ENCODE measurements at regions not wholly inside any gene's neighbourhood (a gene's known extent, or its start where the extent isn't known, plus 50 kb on each side); places are given as distances from the start of the nearest gene placed in this dataset.

DNA sequence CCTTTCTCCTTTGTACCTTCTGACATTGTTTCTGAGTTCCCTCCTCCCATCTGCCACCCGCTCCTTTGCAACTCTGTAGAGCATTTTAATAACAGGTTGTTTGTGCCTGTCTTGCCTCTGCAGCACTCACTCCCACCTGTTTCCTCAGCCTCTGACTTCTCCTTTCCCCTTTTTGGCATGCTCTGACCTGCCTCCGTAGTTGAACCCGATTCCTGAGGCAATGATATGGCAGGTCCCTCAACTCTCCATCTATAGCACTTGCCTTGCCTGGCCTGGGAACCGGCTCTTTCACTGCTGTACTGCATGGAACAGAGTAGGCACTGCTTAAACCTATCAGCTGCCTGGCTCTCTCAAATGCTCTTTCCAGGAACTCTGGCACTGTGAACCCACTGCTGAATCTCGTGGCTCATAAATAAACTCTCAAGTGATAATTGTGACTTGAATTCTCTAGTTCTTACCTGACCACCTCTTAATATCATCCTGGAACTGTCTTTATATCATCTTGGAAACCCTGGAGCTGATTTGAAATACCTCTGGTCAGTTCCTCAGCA is 50.3 kb downstream of the UTRN start:
- DNase-seq, result peak; percentile 33

DNA sequence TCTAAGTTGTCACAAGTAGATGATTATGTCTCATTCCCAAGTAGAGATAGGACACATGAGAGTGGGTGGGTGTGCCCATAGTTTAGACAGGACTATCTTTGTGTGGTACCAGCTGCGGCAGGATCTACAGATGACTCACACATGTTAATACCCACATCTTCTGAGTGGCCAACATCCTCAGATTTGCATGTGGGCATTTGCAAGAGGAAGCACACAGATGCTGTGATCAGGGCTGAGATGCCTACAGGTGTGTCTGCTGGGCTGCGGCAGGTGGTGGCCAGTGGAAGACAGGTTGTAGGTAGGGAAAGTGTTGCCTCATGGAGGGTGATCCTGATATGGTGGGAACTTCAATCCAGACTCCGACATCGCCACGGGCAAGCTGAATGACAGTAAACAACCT is 50.8 kb downstream of the UTRN start:
- DNase-seq, result peak; percentile 91

DNA sequence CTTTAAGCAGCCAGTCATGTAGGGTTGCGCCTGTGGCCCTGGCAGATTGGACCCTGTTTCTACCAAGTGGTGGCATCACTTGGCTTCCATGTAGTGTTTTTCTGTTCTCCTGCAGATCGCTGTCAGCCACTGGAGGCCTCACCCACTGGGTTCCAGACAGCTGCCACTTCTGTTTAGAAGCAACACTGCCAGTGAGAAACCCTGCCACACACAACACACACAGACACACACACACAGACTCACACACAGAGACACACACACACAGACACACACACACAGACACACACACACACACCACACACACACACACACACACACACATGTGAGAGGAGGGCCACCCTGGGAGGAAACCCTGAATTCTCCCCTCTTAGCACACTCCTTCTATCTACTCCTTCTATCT is 51.8 kb downstream of the UTRN start:
- no peak for DNase-seq

DNA sequence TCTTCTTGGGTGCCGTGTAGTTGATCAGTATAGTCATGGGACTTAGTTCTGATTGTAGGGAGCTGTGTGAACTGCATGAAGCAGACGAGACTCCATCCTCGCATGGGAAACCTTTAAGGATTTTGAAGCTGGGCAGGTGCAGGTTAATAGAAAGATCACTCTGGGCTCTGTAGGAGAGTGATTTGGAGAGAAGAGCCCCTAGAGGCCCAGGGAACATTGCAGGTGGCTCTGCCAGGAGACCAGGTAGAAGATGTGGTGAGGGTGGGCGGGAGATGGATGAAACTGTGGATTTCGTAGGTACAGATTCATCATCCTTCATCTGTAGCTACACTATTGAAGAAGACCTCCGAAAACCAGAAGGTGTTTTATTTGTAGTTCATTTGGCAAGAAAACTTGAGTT is 53.3 kb downstream of the UTRN start:
- DNase-seq, result no peak

DNA sequence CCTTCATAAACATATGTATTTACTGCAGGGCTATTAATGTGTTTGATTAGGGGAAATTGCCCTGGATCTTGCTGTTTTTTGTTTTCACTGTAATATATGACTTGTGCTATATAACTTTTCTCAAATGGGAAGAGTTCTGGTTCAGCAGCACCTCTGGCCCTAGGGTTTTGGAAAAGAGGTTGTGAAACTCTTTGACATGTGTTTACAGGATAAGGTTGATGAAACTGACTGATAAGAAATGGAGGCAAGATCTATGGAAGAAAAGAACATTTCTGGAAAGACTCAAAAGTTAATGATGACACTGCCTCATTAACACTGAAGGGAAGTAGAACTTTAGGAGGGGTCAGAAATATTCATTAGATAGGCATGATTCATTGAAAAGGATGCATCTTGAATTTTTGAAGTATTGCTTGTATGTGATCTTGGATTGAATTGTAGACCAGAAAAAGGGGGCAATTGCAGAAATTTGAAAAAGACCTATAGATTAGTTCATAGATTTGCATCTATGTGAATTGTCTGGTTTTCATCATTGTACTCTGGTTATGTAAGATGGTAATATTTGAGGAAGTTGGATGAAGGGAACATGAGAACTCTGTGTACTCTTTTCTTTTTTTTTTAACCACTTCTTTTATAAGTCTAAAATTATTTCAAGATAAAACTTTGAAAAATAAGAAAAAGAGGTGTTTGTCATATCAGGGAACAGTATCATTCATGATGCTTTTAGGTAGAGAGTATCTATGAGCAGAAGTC is 54.0 kb downstream of the UTRN start:
- no peak for DNase-seq

DNA sequence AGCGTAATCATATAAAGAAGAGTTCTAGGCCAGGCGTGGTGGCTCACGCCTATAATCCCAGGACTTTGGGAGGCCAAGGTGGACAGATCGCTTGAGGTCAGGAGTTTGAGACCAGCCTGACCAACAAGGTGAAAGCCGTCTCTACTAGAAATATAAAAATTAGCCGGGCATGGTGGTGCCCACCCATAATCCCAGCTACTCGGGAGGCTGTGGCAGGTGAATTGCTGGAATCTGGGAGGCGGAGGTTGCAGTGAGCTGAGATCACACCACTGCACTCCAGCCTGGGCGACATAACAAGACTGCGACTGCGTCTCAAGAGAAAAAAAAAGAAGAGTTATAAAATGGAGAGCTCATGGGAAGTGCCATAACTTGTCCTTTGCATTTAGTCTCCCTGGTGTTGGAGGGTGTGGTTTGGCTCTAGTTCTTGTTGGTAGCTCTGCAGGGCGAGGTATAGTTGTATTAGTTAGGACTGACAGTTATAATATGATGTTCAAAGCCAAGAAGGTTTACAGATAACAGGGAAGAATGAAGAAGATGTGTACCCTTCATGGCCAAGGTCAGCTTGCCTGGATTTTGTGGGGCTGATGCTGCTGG is 54.8 kb downstream of the UTRN start:
- DNase-seq, result no peak

DNA sequence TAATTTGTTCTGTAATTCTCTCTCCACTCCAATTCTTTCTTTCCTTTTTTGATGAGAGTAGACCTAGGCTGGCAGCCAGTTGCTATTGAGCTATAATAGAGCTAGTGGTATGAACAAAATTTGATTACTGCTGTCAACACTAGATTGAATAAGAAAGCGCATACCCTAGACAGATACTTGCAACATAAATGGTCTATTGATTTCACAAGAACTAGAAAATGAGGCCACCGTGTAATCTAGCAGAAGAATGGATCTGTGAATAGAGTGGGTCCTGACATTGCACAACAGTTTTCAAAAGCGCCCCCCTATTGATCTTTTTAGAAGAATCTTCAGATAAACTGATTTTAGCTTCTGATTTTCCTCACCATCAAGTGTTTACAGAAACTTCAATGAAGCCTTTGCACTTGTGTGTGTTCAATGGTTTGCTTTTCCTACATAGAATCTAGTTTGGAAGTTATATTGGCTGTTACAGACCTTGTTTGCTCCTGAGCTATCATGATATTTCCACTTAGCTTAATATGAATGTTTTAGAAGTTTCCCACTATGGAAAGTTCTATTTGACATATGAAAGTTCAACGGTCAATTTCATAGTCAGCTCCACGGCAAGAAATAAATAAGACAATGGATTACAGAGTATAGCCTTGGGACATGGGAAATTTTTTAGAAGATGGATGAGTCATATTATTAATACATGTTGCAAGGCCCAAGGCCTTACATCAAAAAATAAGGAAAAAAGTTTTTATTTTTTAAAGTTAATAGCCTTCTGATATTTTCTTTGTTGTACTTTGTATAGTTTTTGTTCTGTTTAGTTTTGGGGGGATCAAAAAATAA is 55.6 kb downstream of the UTRN start:
- no peak for DNase-seq

DNA sequence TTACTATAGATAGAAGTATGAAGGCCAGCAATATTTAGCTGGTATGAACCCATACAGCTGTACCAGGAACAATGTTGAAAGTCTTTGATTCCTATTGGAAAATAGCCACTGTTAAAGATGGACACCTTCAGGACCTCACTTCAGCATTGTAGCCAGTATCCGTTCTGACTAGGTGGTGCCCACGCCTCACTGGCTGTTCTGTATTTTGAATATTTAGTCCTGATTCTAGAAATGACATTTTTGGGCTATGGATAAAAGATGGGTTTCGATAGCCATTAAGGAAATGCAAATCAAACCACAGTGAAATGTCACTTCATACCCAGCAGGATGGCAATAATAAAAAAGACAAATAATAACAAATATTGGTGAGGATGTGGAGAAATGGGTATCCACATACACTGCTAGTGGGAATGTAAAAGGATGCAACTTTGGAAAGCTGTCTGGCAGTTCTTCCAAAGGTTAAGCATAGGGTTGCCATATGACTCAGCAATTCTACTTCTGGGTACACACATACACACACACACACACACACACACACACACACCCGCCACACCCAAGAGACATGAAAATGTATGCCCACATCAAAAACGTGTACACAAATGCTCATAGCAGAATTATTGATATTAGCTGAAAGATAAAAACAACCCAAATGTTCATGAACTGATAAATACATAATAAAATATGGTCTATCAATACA is 56.8 kb downstream of the UTRN start:
- peak; percentile 56 for DNase-seq

DNA sequence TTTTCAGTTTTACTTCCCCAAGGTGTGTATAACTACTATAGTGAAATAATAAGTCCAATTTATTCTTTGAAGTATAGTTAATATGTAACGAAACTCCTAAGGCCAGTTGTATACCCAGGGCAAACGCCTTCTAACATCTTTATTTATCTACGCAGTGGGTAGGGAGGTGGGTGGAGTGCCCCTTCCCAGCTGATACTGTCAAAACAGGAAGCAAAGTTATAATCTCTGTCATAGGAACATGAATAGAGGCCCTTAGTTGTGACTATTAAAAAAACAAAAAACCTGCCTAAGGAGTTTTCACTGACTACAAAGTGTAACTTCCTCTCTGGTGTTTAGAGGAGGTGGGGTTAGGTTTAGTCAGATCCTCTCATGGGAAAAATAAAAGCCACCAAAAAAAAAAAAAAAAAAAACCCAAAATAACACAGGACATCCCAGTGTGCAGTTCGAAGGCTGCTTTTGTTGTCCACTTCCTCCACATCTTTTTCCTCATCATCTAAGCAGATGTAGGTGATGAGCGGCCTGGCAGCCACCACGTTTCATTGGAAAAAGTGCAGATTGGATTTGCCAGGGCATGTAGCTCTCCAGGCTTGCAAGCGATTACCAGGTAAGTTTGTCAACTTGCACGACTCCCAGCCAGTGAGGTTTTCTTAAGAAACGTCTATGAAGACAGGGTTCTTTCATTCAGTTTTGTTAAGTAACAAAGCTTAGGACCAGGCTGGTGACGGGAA is 58.7 kb downstream of the UTRN start:
- DNase-seq, result peak; percentile 79

DNA sequence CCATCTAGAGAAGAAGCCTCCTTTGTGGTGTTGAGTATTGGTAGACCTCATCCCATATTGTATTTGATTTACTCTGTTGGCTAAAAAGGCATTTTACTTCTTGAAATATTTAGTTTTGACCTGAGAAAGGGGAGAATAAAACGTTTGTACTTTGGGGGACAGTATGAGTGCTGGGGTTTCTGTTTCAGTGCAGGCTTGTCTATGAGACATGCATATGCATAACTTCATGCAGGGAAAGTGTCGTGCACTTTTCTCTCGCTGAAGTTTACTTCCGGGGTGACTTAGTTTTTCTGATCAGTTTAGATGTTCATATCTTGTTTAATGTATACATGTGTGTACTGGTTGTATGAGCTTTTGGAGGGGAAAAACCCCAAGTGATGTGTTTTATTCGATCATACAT is 59.5 kb downstream of the UTRN start:
- no peak for DNase-seq

DNA sequence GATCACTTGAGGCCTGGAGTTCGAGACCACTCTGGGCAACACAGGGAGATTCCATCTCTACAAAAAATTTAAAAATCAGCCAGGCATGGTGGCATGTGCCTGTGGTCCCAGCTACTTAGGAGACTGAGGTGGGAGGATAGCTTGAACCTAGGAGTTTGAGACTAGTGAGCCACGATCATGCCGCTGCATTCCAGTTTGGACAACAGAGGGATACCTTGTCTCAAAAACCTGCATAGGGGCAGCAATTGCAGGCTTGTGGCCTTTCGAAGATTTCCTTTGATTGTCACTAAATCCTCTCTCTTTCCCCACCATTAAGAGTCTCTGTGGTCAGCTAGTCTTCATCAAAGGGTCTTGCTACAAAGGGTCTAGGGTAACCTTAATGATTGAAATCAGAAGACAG is 60.3 kb downstream of the UTRN start:
- DNase-seq, result no peak

DNA sequence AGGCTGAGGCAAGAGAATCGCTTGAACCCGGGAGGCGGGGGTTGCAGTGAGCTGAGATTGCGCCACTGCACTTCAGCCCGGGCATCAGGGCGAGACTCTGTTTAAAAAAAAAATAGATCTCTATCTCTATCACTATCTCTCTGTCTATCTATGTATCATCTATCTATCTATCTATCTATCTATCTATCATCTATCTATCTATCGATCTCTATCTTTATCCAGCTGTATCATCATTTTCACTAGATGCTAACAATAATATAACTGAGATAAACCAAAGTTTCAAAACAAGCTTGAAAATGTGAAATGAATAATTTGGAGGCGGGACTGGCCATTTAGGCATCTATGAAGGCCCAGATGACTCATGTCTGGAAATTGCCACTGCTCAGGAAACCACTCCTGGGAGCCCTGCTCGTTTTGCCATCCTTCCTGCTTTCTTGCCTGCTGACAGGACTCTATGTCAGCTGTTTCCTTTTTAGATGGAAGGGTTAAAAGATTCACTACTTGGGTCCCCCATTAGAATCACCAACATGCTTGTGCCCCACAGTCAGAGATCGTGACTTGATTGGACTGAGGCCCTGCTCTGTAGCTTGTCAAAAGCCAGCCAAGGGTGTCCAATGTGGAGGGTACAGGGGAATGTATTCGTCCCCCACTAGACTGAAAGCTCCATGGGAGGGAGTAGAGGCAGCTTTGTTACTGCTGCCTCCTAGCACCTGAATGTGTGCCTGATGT is 61.7 kb downstream of the UTRN start:
- peak; percentile 13 for DNase-seq

DNA sequence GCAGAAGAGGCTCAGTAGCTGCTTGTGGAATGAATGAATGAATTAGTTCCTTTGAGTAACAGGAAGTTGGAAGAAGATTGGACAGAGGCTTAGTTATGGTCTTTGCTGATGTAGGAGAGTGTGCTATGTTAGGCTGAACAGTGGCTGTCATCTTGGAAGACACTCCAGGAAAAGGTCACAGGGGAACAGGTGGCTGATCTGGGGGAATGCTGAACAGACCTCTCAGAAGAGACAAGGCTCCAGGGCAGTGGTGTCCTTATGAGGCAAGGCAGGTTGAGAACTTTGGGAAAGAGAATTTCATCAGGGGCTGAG is 62.3 kb downstream of the UTRN start:
- DNase-seq, result no peak

DNA sequence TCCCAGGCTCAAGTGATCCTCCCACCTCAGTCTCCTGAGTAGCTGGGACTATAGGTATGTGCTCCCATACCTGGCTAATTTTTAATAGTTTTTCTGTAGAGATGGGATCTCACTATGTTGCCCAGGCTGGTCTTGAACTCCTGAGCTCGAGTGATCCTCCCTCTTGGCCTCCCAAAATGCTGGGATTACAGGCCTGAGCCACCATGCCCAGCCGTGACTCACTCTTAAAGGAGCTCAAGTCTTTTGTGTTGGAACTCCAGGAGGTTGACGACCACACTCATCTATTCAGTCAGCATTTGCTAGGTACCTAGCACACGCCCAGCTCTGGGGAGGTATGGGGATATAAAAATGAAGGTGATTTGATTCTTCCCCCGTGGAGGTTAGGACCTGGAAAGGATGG is 62.8 kb downstream of the UTRN start:
- no peak for DNase-seq

DNA sequence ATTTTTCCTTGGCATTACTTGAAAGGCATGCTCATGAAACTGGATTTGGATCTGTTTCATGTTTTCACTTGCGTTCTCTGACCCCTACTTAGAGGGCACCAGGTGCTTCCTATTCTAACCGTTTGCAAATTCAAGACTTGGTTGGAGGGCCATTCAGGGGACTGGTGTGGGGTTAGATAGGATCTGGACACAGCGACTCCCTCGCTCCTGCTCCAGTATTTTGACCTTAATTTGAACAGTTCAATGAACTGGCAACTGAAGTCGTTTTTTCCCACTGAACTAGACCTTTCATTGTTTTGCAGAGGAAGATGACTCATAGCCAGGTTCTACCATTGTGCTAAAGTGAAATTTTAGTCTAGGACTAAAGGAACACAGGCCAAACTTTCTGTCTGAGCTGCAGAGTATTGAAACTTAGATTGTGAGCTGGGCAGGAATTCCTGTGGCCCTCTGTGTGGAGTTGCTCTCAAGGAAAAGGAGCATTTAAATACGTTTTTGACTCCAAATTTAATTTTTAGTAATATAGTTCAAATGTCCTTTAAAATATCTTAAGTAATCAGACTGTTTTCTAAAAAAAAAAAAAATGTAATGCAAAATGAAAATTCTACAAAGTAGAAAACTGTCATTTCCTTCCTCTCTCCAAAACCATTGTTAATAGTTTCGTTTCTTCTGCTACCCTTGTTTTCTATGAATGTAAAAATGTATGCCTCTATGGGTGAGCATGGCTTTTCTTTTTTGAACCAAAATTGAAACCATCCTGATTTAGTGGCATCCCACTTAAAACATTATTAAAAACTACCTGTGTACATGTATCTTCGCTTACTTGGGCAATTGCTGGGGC is 64.8 kb downstream of the UTRN start:
- DNase-seq, result peak; percentile 48

DNA sequence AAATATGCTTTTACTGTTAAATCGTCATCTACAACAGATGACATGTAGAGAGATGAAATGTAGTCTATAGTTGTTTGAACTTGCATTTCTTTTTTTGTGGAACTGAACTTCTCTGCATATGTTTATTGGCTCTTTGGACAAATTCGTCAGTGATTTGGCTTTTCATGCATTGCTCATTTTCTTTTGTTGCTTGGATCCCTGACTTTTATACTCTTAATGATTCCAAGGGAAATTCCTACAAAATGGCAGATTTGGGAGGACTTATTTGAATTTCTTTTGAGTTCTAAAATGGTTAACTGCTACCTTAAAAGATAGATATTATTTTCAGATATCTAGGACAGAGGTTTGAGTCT is 65.4 kb downstream of the UTRN start:
- no peak for DNase-seq

DNA sequence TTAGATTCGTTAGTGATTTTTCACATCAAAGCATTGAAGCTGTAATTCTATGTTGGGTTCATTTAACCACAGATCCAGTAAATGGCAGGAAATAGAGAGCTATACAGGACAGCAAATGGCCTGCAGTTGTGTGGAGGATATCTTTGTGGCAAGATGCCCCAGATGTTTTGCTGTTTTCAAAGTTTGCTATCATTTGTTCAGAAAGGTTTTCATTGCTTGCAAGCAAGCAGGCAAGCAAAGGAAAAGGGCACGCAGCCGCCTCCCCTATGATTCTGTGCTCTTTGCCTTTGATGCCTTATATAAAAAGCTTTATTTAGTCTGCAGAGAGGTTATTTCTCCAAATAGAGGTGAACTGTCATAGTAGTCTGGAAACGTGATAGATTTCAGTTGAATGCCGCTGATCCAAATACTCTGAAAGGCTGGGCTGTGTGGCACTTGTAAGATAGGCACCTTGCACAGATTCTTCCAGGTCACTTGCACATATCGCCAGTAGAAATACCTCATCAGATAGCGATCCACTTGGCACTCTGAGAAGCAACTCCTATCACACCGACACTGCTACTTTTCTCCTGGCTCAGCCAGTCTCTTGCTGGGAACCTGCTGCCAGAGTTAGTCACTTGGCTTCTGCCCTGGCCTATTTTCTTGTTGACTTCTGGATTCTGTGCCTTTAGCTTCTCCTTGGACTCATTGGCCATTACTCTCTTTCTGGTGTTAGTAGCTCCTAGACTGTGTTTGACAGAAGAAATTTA is 66.4 kb downstream of the UTRN start:
- DNase-seq, result no peak

DNA sequence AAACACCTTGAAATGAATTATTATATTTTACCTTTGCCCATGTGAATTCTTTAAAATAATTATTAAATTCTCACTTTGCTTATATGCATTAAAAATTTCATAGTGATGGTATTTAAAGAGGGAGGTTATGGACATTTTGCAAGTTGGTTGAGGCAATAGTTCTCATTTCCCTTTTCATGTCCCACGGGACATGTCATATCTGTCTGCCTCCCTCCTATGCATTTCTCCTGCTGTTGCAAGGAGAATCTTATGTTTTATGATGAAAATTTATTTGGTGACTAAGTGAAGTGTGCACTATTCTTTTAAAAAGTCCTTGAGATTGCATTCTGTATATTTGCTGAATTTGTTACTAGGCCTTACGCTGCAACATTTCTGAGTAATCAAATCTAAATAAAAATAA is 67.2 kb downstream of the UTRN start:
- no peak for DNase-seq

DNA sequence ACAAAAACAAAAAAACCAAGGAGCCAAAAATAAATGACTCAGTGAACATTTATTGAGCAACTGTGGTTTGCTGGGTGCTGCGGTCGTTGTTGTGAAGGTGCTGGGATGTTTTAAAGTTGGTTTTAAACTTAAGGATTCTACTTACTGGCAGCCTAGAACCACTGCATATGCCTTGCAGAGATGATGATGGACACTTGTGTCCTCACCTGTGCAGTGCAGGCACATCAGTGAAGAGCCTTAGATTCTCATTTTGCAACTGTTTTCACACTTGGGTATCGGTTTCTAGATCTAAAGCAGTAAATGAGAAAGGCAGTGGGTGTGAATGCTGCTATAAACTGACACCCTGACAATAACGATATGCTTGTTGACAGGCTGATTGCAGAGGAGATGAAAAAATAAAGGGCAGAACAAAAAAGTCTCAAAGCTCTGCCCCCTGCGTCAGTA is 68.8 kb downstream of the UTRN start:
- DNase-seq, result no peak

DNA sequence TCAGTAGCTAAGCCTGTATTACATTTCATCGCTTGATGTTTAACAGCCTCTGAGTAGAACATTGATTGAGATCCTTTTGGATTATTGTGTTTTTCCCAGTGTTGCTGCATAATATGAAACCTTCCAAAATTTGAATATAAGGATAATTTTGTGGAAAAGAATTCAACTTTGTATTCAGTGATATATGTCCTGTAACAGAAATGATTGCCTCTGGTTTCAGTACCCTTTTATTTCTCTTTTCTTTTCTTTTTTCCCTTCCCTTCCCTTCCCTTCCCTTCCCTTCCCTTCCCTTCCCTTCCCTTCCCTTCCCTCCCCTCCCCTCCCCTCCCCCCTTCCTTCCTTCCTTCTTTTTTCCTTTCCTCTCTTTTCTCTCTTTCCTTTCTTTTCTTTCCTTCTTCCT is 74.6 kb downstream of the UTRN start:
- DNase-seq, result no peak

Measured in DMS53 (cell line).